Fibroblast of upper back skin (primary cell): ENCODE measurements at regions not wholly inside any gene's neighbourhood (a gene's known extent, or its start where the extent isn't known, plus 50 kb on each side); places are given as distances from the start of the nearest gene placed in this dataset.
"Not testable (repeated sequence)": the region's sequence is repeated elsewhere in the genome, so short reads cannot be mapped to it uniquely, and the experiment has no call there.

Source experiments
- DNase-seq: peaks from one replicate; pipeline ENCODE4 v3.0.0-alpha.2; 2013

GRCh38 chr17:52504081-52504480 is 345.6 kb upstream of the CA10 start:
- no peak for DNase-seq

GRCh38 chr17:52495646-52496045 is 337.1 kb upstream of the CA10 start:
- DNase-seq: no peak

- DNase-seq: no peak
Measured at GRCh38 chr17:52482271-52482670, 323.8 kb upstream of the CA10 start.

- no peak for DNase-seq
Measured at GRCh38 chr17:52477824-52478699, 319.5 kb upstream of the CA10 start.

- DNase-seq: no peak
Measured at GRCh38 chr17:52476638-52477313, 318.3 kb upstream of the CA10 start.

- DNase-seq: no peak
Measured at GRCh38 chr17:52470553-52470952, 312.0 kb upstream of the CA10 start.

GRCh38 chr17:52465407-52465806 is 306.9 kb upstream of the CA10 start:
- DNase-seq: no peak

- no peak for DNase-seq
Measured at GRCh38 chr17:52451294-52451861, 292.9 kb upstream of the CA10 start.

GRCh38 chr17:52442350-52442749 is 283.8 kb upstream of the CA10 start:
- DNase-seq: no peak

GRCh38 chr17:52420555-52421078 is 262.1 kb upstream of the CA10 start:
- peak; percentile 14 for DNase-seq

GRCh38 chr17:52419229-52419641 is 260.7 kb upstream of the CA10 start:
- DNase-seq: peak; percentile 42

GRCh38 chr17:52410781-52411180 is 252.3 kb upstream of the CA10 start:
- DNase-seq: no peak

- DNase-seq: not testable (repeated sequence)
Measured at GRCh38 chr17:52409222-52409621, 250.7 kb upstream of the CA10 start.

- no peak for DNase-seq
Measured at GRCh38 chr17:52395308-52395707, 236.8 kb upstream of the CA10 start.

GRCh38 chr17:52390422-52390821 is 231.9 kb upstream of the CA10 start:
- DNase-seq: no peak

GRCh38 chr17:52389632-52390031 is 231.1 kb upstream of the CA10 start:
- no peak for DNase-seq

GRCh38 chr17:52388941-52389340 is 230.4 kb upstream of the CA10 start:
- DNase-seq: no peak

GRCh38 chr17:52384695-52385094 is 226.2 kb upstream of the CA10 start:
- DNase-seq: no peak

- peak; percentile 29 for DNase-seq
Measured at GRCh38 chr17:52383493-52384100, 225.1 kb upstream of the CA10 start.

- DNase-seq: no peak
Measured at GRCh38 chr17:52378860-52379259, 220.3 kb upstream of the CA10 start.

GRCh38 chr17:52376137-52376536 is 217.6 kb upstream of the CA10 start:
- DNase-seq: no peak

- no peak for DNase-seq
Measured at GRCh38 chr17:52368886-52369285, 210.4 kb upstream of the CA10 start.

GRCh38 chr17:52357854-52358253 is 199.3 kb upstream of the CA10 start:
- DNase-seq: no peak
